ENCODE measurements at regions not wholly inside any gene's neighbourhood (a gene's known extent, or its start where the extent isn't known, plus 50 kb on each side); places are given as distances from the start of the nearest gene placed in this dataset.
"Not testable (repeated sequence)": the region's sequence is repeated elsewhere in the genome, so short reads cannot be mapped to it uniquely, and the experiment has no call there.

DNA sequence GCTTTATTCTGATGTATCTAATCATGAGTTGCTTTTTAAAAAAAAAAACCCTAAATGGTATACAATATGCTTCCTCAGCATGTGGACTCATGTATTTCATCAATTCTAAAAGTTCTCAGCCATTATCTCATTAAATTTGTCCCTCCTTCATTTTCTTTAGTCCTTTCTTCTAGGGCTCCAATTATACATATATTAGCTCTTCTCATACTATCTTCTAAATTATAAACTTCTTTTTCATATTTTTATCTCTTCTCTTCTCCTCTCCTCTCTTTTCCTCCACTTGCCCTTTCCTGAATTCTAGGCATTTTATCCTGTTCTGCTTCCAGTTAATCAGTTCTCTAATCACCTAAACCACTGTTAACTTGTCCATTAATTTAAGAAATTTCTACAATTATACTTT lies 55.0 kb upstream of the IL33 start:
- Histone ChIP-seq H3K4me1 (ENCODE audit: control insufficient read depth in 3 of 3, insufficient read depth in 3 of 3, low read length in 3 of 3) (no peaks in the 10 kb centered on the region), H3K9ac (ENCODE audit: low read depth in 1 of 3, low read length in 3 of 3) (no peak overlapping the region), H3K27me3 (ENCODE audit: control insufficient read depth in 3 of 3, insufficient read depth in 3 of 3, low read length in 3 of 3) (no peaks in the 10 kb centered on the region), H3K36me3 (ENCODE audit: control insufficient read depth in 3 of 3, insufficient read depth in 3 of 3, low read length in 3 of 3) (no peaks in the 10 kb centered on the region), H3K4me3 (ENCODE audit: low read length in 3 of 3) (no peak overlapping the region), H3K9me3 (ENCODE audit: control insufficient read depth in 3 of 3, low read length in 3 of 3) (peaks cover 0 to 3% (median 0%) of the 10 kb centered on the region in 3 donors), H3K27ac (ENCODE audit: low read depth, low read length) (no peak overlapping the region)

DNA sequence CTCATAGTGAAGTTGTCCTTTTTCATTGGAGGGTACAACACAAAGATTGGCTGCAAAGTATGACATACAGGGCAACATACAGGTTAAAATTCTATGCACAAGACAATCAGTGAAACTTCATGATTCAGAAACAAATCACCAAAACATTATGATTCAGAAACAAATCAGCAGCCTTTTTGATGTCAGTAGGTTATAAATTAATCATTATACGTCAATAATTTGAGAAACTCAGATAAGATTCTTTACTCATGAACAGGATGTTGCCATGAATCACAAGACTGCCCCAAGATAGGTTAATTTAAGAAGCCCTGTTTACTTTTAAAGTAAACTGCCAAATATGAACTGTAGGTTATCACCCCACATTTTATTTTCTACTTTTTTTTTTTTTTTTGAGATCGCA lies 62.2 kb upstream of the IL33 start:
- H3K27me3 ChIP-seq (ENCODE audit: control insufficient read depth in 3 of 3, insufficient read depth in 3 of 3, low read length in 3 of 3): no peaks in the 10 kb centered on the region
- no peaks in the 10 kb centered on the region for H3K4me1 ChIP-seq (ENCODE audit: control insufficient read depth in 3 of 3, insufficient read depth in 3 of 3, low read length in 3 of 3)
- no peak overlapping the region for H3K27ac ChIP-seq (ENCODE audit: low read depth, low read length)
- H3K36me3 ChIP-seq (ENCODE audit: control insufficient read depth in 3 of 3, insufficient read depth in 3 of 3, low read length in 3 of 3): no peaks in the 10 kb centered on the region
- no peak overlapping the region for H3K9ac ChIP-seq (ENCODE audit: low read depth in 1 of 3, low read length in 3 of 3)
- no peak overlapping the region for H3K4me3 ChIP-seq (ENCODE audit: low read length in 3 of 3)
- H3K9me3 ChIP-seq (ENCODE audit: control insufficient read depth in 3 of 3, low read length in 3 of 3): no peaks in the 10 kb centered on the region

DNA sequence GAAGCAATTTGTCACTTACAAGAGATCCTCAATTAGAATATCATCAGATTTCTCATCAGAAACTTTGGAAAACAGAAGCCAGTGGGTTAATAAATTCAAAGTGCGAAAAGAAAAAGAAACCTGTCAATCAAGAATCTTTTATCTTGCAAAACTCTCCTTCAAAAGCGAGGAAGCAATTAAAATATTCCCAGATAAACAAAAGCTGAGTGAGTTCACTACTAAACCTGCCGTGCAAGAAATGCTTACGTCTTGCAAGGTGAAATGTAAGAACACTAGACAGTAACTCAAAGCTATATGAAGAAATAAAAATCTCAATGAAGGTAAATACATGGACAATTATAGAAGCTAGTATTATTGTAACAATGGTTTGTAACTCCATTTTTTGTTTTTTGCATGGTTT lies 62.8 kb upstream of the IL33 start:
- Histone ChIP-seq H3K27ac (ENCODE audit: low read depth, low read length) (no peak overlapping the region), H3K9me3 (ENCODE audit: control insufficient read depth in 3 of 3, low read length in 3 of 3) (no peaks in the 10 kb centered on the region), H3K4me1 (ENCODE audit: control insufficient read depth in 3 of 3, insufficient read depth in 3 of 3, low read length in 3 of 3) (no peaks in the 10 kb centered on the region), H3K9ac (ENCODE audit: low read depth in 1 of 3, low read length in 3 of 3) (no peak overlapping the region), H3K4me3 (ENCODE audit: low read length in 3 of 3) (no peak overlapping the region), H3K36me3 (ENCODE audit: control insufficient read depth in 3 of 3, insufficient read depth in 3 of 3, low read length in 3 of 3) (no peaks in the 10 kb centered on the region), H3K27me3 (ENCODE audit: control insufficient read depth in 3 of 3, insufficient read depth in 3 of 3, low read length in 3 of 3) (no peaks in the 10 kb centered on the region)

DNA sequence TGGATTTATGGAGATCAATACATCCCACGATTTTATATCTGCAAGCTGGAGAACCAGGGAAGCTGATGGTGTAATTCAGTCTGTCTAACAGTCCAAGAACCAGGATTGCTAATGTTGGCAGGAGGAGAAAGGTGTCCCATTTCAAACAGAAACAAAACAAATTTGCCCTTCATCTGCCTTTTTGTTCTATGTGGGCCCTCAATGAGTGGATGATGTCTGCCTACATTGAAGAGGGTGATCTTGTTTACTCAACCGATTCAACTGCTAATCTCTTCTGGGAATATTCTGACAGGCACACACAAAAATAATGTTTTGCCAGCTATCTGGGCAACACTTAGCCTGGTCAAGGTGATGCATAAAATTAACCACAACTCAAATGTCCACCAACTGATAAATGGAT lies 65.1 kb upstream of the IL33 start:
- Histone ChIP-seq H3K9ac (ENCODE audit: low read depth in 1 of 3, low read length in 3 of 3) (no peak overlapping the region), H3K36me3 (ENCODE audit: control insufficient read depth in 3 of 3, insufficient read depth in 3 of 3, low read length in 3 of 3) (no peaks in the 10 kb centered on the region), H3K4me3 (ENCODE audit: low read length in 3 of 3) (no peak overlapping the region), H3K27me3 (ENCODE audit: control insufficient read depth in 3 of 3, insufficient read depth in 3 of 3, low read length in 3 of 3) (no peaks in the 10 kb centered on the region), H3K4me1 (ENCODE audit: control insufficient read depth in 3 of 3, insufficient read depth in 3 of 3, low read length in 3 of 3) (no peaks in the 10 kb centered on the region), H3K9me3 (ENCODE audit: control insufficient read depth in 3 of 3, low read length in 3 of 3) (no peaks in the 10 kb centered on the region), H3K27ac (ENCODE audit: low read depth, low read length) (no peak overlapping the region)

DNA sequence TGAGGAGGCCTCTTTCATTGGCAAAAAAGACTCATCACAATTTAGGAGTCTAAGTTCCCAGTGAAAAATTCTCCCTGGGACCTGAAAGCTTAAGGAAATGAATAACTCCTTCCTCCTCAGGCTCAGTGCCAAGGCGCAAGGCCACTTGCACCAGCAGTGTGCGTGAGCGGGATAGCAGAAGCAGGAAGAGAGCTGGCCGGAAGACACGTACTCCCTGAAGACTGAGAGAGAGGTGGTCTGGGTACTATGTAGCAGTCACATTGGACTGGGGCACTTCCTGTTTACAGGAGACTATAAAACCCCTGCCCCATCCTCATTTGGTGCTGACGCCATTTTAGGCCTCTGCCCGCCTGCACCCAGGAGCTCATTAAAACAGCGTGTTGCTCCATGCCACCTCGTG lies 66.3 kb upstream of the IL33 start:
- Histone ChIP-seq H3K36me3 (ENCODE audit: control insufficient read depth in 3 of 3, insufficient read depth in 3 of 3, low read length in 3 of 3) (no peaks in the 10 kb centered on the region), H3K4me1 (ENCODE audit: control insufficient read depth in 3 of 3, insufficient read depth in 3 of 3, low read length in 3 of 3) (no peaks in the 10 kb centered on the region), H3K4me3 (ENCODE audit: low read length in 3 of 3) (no peak overlapping the region), H3K27me3 (ENCODE audit: control insufficient read depth in 3 of 3, insufficient read depth in 3 of 3, low read length in 3 of 3) (no peaks in the 10 kb centered on the region), H3K9ac (ENCODE audit: low read depth in 1 of 3, low read length in 3 of 3) (no peak overlapping the region), H3K9me3 (ENCODE audit: control insufficient read depth in 3 of 3, low read length in 3 of 3) (no peaks in the 10 kb centered on the region), H3K27ac (ENCODE audit: low read depth, low read length) (no peak overlapping the region)

DNA sequence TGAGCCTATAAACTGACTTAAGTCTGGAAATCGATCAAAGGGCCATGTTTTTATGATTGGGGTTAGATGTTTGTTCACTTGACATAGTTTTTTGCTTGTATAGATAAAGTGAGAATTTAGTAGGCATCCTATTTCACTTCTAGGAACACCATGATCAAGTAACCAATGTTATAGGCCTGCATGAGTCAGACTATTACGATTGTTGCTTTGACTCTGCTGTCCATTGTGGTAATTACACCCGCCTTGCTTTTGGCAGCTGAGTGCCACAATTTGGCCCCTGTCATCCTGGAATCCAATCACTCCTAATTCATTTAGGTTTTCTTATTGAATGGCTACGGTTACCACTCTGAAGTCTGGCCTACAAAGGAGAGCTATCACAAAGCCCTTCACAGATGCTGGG lies 67.8 kb upstream of the IL33 start:
- Histone ChIP-seq H3K4me3 (ENCODE audit: low read length in 3 of 3) (no peak overlapping the region), H3K36me3 (ENCODE audit: control insufficient read depth in 3 of 3, insufficient read depth in 3 of 3, low read length in 3 of 3) (no peaks in the 10 kb centered on the region), H3K27me3 (ENCODE audit: control insufficient read depth in 3 of 3, insufficient read depth in 3 of 3, low read length in 3 of 3) (no peaks in the 10 kb centered on the region), H3K4me1 (ENCODE audit: control insufficient read depth in 3 of 3, insufficient read depth in 3 of 3, low read length in 3 of 3) (no peaks in the 10 kb centered on the region), H3K27ac (ENCODE audit: low read depth, low read length) (no peak overlapping the region), H3K9ac (ENCODE audit: low read depth in 1 of 3, low read length in 3 of 3) (no peak overlapping the region), H3K9me3 (ENCODE audit: control insufficient read depth in 3 of 3, low read length in 3 of 3) (no peaks in the 10 kb centered on the region)

DNA sequence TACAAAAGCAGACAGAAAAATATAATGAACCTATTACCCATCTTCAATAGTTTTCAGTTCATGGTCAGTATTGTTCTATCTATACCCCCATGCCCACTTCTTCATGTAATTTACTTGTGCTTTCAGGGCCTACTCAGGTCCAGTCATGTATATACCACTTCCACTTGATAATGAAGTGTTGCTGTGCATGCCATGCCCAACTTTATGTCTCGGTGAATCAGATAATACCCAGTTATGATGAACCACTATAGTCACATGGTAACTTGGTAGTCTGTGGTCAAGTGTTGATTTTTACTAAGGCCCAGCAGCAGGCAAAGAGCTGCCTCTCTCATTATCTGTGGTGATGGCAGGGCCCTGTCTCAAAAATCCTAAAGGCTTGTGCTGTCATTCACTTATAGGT lies 70.7 kb upstream of the IL33 start:
- H3K9me3 ChIP-seq (ENCODE audit: control insufficient read depth in 3 of 3, low read length in 3 of 3): no peaks in the 10 kb centered on the region
- H3K9ac ChIP-seq (ENCODE audit: low read depth in 1 of 3, low read length in 3 of 3): no peak overlapping the region
- no peaks in the 10 kb centered on the region for H3K36me3 ChIP-seq (ENCODE audit: control insufficient read depth in 3 of 3, insufficient read depth in 3 of 3, low read length in 3 of 3)
- no peak overlapping the region for H3K4me3 ChIP-seq (ENCODE audit: low read length in 3 of 3)
- no peak overlapping the region for H3K27ac ChIP-seq (ENCODE audit: low read depth, low read length)
- no peaks in the 10 kb centered on the region for H3K27me3 ChIP-seq (ENCODE audit: control insufficient read depth in 3 of 3, insufficient read depth in 3 of 3, low read length in 3 of 3)
- no peaks in the 10 kb centered on the region for H3K4me1 ChIP-seq (ENCODE audit: control insufficient read depth in 3 of 3, insufficient read depth in 3 of 3, low read length in 3 of 3)

DNA sequence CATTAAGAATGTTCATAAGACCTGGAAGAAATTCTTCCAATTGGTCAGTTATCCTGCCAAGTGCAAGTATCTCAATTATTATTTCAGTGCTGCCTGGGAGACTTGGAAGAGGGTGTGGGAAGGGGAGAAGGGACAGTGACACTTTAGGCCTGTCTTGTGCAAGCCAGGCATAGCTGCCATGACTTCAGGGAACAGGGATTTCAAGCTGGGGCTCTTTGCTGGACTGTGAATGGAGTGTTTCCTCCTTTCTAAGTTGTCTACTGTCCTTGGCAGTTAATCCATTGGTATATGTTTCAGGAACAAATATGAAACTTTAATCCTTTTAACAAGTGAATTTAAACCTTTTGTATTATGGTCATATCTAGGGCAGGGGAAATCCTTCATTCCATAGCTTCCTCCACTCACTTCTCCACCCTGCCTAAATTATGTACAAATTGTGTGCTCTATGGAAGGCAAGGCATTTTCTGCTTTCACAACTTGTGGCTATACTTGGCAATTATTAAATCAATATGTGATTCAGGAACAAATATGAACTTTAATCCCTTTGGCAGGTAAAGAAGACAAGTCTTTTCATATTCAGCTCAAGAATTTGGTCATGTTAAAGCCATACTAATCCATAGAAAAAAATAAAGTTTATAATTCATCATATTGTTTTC lies 72.7 kb upstream of the IL33 start:
- no peaks in the 10 kb centered on the region for H3K9me3 ChIP-seq (ENCODE audit: control insufficient read depth in 3 of 3, low read length in 3 of 3)
- H3K4me1 ChIP-seq (ENCODE audit: control insufficient read depth in 3 of 3, insufficient read depth in 3 of 3, low read length in 3 of 3): no peaks in the 10 kb centered on the region
- H3K27me3 ChIP-seq (ENCODE audit: control insufficient read depth in 3 of 3, insufficient read depth in 3 of 3, low read length in 3 of 3): no peaks in the 10 kb centered on the region
- H3K9ac ChIP-seq (ENCODE audit: low read depth in 1 of 3, low read length in 3 of 3): no peak overlapping the region
- H3K4me3 ChIP-seq (ENCODE audit: low read length in 3 of 3): no peak overlapping the region
- no peak overlapping the region for H3K27ac ChIP-seq (ENCODE audit: low read depth, low read length)
- H3K36me3 ChIP-seq (ENCODE audit: control insufficient read depth in 3 of 3, insufficient read depth in 3 of 3, low read length in 3 of 3): no peaks in the 10 kb centered on the region

DNA sequence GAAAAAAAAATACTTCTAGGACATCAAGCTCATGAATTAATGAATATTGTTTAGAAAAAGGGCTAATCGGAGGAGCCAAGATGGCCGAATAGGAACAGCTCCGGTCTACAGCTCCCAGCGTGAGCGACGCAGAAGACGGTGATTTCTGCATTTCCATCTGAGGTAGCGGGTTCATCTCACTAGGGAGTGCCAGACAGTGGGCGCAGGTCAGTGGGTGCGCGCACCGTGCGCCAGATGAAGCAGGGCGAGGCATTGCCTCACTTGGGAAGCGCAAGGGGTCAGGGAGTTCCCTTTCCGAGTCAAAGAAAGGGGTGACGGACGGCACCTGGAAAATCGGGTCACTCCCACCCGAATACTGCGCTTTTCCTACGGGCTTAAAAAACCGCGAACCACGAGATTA lies 79.8 kb upstream of the IL33 start:
- not testable (repeated sequence) for H3K4me3 ChIP-seq (ENCODE audit: low read length in 3 of 3); H3K36me3 ChIP-seq (ENCODE audit: control insufficient read depth in 3 of 3, insufficient read depth in 3 of 3, low read length in 3 of 3); H3K4me1 ChIP-seq (ENCODE audit: control insufficient read depth in 3 of 3, insufficient read depth in 3 of 3, low read length in 3 of 3); H3K27ac ChIP-seq (ENCODE audit: low read depth, low read length); H3K27me3 ChIP-seq (ENCODE audit: control insufficient read depth in 3 of 3, insufficient read depth in 3 of 3, low read length in 3 of 3); H3K9ac ChIP-seq (ENCODE audit: low read depth in 1 of 3, low read length in 3 of 3); H3K9me3 ChIP-seq (ENCODE audit: control insufficient read depth in 3 of 3, low read length in 3 of 3)

DNA sequence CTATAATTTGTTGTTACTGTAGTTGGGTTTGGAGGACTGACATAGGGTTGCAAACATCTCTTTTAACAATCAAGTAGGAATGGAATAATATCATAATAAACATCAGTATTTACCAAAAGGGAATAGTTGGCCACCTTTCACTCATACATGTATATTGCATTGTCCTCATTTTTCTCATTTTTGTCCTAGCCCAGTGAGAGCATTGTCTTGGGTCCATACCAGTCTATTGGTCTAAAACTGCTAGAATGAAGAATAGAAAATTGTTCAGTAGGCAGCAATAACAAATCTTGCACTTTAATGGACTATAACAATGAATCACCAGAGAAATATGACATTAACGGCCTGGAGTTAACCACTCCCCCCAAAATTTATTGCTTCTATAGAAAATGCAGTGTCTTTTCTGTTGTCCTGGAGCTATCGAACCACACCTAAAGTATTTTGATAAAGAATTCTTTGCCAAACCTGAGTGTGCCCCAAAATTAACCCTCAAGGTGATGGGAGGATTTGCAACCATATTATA lies 80.9 kb upstream of the IL33 start:
- Histone ChIP-seq H3K4me1 (ENCODE audit: control insufficient read depth in 3 of 3, insufficient read depth in 3 of 3, low read length in 3 of 3) (no peaks in the 10 kb centered on the region), H3K36me3 (ENCODE audit: control insufficient read depth in 3 of 3, insufficient read depth in 3 of 3, low read length in 3 of 3) (no peaks in the 10 kb centered on the region), H3K4me3 (ENCODE audit: low read length in 3 of 3) (no peak overlapping the region), H3K9me3 (ENCODE audit: control insufficient read depth in 3 of 3, low read length in 3 of 3) (no peaks in the 10 kb centered on the region), H3K27me3 (ENCODE audit: control insufficient read depth in 3 of 3, insufficient read depth in 3 of 3, low read length in 3 of 3) (no peaks in the 10 kb centered on the region), H3K27ac (ENCODE audit: low read depth, low read length) (no peak overlapping the region), H3K9ac (ENCODE audit: low read depth in 1 of 3, low read length in 3 of 3) (no peak overlapping the region)
